WTC11 (cell line): ENCODE measurements at regions not wholly inside any gene's neighbourhood (a gene's known extent, or its start where the extent isn't known, plus 50 kb on each side); places are given as distances from the start of the nearest gene placed in this dataset.

Experiments
- ATAC-seq: fragments of 200-7000 bp; cut with Tn5 transposase; 2 replicates; pipeline ENCODE4 v1.10.0; 2021; ENCODE audit warnings: mild to moderate bottlenecking, moderate library complexity
- CTCF ChIA-PET: fragments of 300-600 bp; sonication (Branson Sonifier 250); formaldehyde crosslinking; loops from one replicate; lab custom pipeline; 2021; ENCODE audit warnings: antibody characterized with exemption; lab: Charles Lee
- POLR2A ChIA-PET: fragments of 350-600 bp; sonication (Branson Sonifier 250); formaldehyde crosslinking; loops from one replicate; lab custom pipeline; 2021; ENCODE audit warnings: antibody characterized with exemption; lab: Charles Lee
- DNase-seq: peaks from one replicate; pipeline ENCODE4 v3.0.0; 2021; ENCODE audit warnings: low spot score
- H3K27ac Mint-ChIP-seq: 2 replicates; pipeline ENCODE4 v1.8.0; 2021; ENCODE audit warnings: mixed read lengths
- H3K27me3 Mint-ChIP-seq: 2 replicates; pipeline ENCODE4 v1.8.0; 2021; ENCODE audit warnings: low read depth, mild to moderate bottlenecking, moderate library complexity, mixed read lengths
- H3K36me3 Mint-ChIP-seq: 2 replicates; pipeline ENCODE4 v1.8.0; 2021; ENCODE audit warnings: mixed read lengths
- H3K4me1 Mint-ChIP-seq: 2 replicates; pipeline ENCODE4 v1.8.0; 2022; ENCODE audit warnings: mixed read lengths
- H3K4me3 Mint-ChIP-seq: 2 replicates; pipeline ENCODE4 v1.8.0; 2021; ENCODE audit warnings: mild to moderate bottlenecking, moderate library complexity, mixed read lengths
- H3K9me3 Mint-ChIP-seq: 2 replicates; pipeline ENCODE4 v1.8.0; 2021; ENCODE audit warnings: mixed read lengths
- AR ChIP-seq: fragments of 250-450 bp; sonication (Bioruptor Pico); IDR thresholded peaks from 2 replicates; pipeline ENCODE4 v1.9.0; 2021; ENCODE audit warnings: mild to moderate bottlenecking
- ATF6 ChIP-seq: sonication (generic); formaldehyde crosslinking; IDR thresholded peaks from 2 replicates; pipeline ENCODE4 v1.8.1; 2023; ENCODE audit warnings: mild to moderate bottlenecking, missing genetic modification reagents
- CTCF ChIP-seq: fragments of 200-600 bp; IDR thresholded peaks from 2 replicates; pipeline ENCODE4 v1.8.0; 2022; ENCODE audit warnings: antibody characterized with exemption
- E2F1 ChIP-seq: sonication (generic); formaldehyde crosslinking; IDR thresholded peaks from 2 replicates; pipeline ENCODE4 v1.8.0; 2022; ENCODE audit warnings: mild to moderate bottlenecking, missing genetic modification reagents
- E2F5 ChIP-seq: sonication (generic); formaldehyde crosslinking; IDR thresholded peaks from 2 replicates; pipeline ENCODE4 v1.8.1; 2022; ENCODE audit warnings: mild to moderate bottlenecking, moderate library complexity, missing genetic modification reagents
- ELF4 ChIP-seq: sonication (generic); formaldehyde crosslinking; IDR thresholded peaks from 2 replicates; pipeline ENCODE4 v1.8.1; 2022; ENCODE audit warnings: low read depth, mild to moderate bottlenecking, moderate library complexity, missing genetic modification reagents
- EMX1 ChIP-seq: fragments of 250-450 bp; sonication (Bioruptor Pico); IDR thresholded peaks from 2 replicates; pipeline ENCODE4 v1.8.0; 2021; ENCODE audit warnings: mild to moderate bottlenecking
- ERG ChIP-seq: fragments of 250-450 bp; sonication (Bioruptor Pico); IDR thresholded peaks from 2 replicates; pipeline ENCODE4 v1.8.0; 2021; ENCODE audit warnings: mild to moderate bottlenecking
- FOXJ3 ChIP-seq: sonication (generic); formaldehyde crosslinking; IDR thresholded peaks from 2 replicates; pipeline ENCODE4 v1.9.0; 2021; ENCODE audit warnings: missing genetic modification reagents, mild to moderate bottlenecking, borderline replicate concordance
- GTF2I ChIP-seq: fragments of 250-450 bp; sonication (Bioruptor Pico); conservative IDR thresholded peaks from 2 replicates; pipeline ENCODE4 v1.4.0; 2021; ENCODE audit warnings: mild to moderate bottlenecking
- HMGA2 ChIP-seq: fragments of 250-450 bp; sonication (Bioruptor Pico); IDR thresholded peaks from 2 replicates; pipeline ENCODE4 v1.4.0; 2021; ENCODE audit warnings: mild to moderate bottlenecking, moderate library complexity
- IRF2 ChIP-seq: sonication (generic); formaldehyde crosslinking; IDR thresholded peaks from 2 replicates; pipeline ENCODE4 v1.8.0; 2022; ENCODE audit warnings: low read depth, missing genetic modification reagents, borderline replicate concordance
- JAZF1 ChIP-seq: fragments of 250-450 bp; sonication (Bioruptor Pico); IDR thresholded peaks from 2 replicates; pipeline ENCODE4 v1.9.0; 2021; ENCODE audit warnings: moderate library complexity, mild to moderate bottlenecking, inconsistent platforms
- MYBL2 ChIP-seq: sonication (generic); formaldehyde crosslinking; IDR thresholded peaks from 2 replicates; pipeline ENCODE4 v1.8.1; 2023; ENCODE audit warnings: mild to moderate bottlenecking, moderate library complexity, missing genetic modification reagents
- NR1H2 ChIP-seq: sonication (generic); formaldehyde crosslinking; IDR thresholded peaks from 2 replicates; pipeline ENCODE4 v1.9.0; 2021; ENCODE audit warnings: mild to moderate bottlenecking, moderate library complexity, missing genetic modification reagents
- PRDM15 ChIP-seq: sonication (generic); formaldehyde crosslinking; IDR thresholded peaks from 2 replicates; pipeline ENCODE4 v1.8.0; 2022; ENCODE audit warnings: missing genetic modification reagents
- TEAD4 ChIP-seq: sonication (generic); formaldehyde crosslinking; IDR thresholded peaks from 2 replicates; pipeline ENCODE4 v1.8.0; 2022; ENCODE audit warnings: mild to moderate bottlenecking, missing genetic modification reagents
- ZBTB21 ChIP-seq: sonication (generic); formaldehyde crosslinking; IDR thresholded peaks from 2 replicates; pipeline ENCODE4 v1.8.1; 2023; ENCODE audit warnings: mild to moderate bottlenecking, missing genetic modification reagents, borderline replicate concordance
- ZBTB43 ChIP-seq: sonication (generic); formaldehyde crosslinking; IDR thresholded peaks from 2 replicates; pipeline ENCODE4 v1.8.1; 2023; ENCODE audit warnings: mild to moderate bottlenecking, missing genetic modification reagents
- TF ChIP-seq, protein P1 (sequence below): sonication (generic); formaldehyde crosslinking; IDR thresholded peaks from 2 replicates; pipeline ENCODE4 v1.8.1; 2022; ENCODE audit warnings: mild to moderate bottlenecking, missing genetic modification reagents, moderate library complexity, borderline replicate concordance

GRCh38 chr3:24682141-24682547 lies 187.5 kb upstream of the THRB start:
- DNase-seq = no peak
- ChIA-PET POLR2A (no interaction called here), CTCF (interaction anchor here (0.6 kb wide), 1 partner anchor 366 kb away, joined by 3 read pairs; no protein-coding TSS in a partner anchor)
- ATAC-seq = no peak
- H3K4me3 Mint-ChIP-seq = no peak overlapping the region
- TF ChIP-seq E2F1 (CRISPR knock-in tag) (no peak), CTCF (no peak), EMX1 (CRISPR knock-in tag) (no peak), ZBTB43 (CRISPR knock-in tag) (no peak), ELF4 (CRISPR knock-in tag) (no peak), AR (CRISPR knock-in tag) (no peak), E2F5 (CRISPR knock-in tag) (no peak), TEAD4 (CRISPR knock-in tag) (no peak), ATF6 (no peak), HMGA2 (CRISPR knock-in tag) (no peak), PRDM15 (CRISPR knock-in tag) (no peak), JAZF1 (CRISPR knock-in tag) (no peak), NR1H2 (CRISPR knock-in tag) (no peak), ERG (CRISPR knock-in tag) (no peak), MYBL2 (no peak), FOXJ3 (no peak), ZBTB21 (CRISPR knock-in tag) (no peak), GTF2I (CRISPR knock-in tag) (no peak), IRF2 (CRISPR knock-in tag) (no peak)
- TF ChIP-seq, protein P1, sequence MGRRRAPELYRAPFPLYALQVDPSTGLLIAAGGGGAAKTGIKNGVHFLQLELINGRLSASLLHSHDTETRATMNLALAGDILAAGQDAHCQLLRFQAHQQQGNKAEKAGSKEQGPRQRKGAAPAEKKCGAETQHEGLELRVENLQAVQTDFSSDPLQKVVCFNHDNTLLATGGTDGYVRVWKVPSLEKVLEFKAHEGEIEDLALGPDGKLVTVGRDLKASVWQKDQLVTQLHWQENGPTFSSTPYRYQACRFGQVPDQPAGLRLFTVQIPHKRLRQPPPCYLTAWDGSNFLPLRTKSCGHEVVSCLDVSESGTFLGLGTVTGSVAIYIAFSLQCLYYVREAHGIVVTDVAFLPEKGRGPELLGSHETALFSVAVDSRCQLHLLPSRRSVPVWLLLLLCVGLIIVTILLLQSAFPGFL (CRISPR knock-in tag) = no peak
- H3K4me1 Mint-ChIP-seq = peaks cover 20% of the 10 kb centered on the region
- H3K36me3 Mint-ChIP-seq = no peaks in the 10 kb centered on the region
- H3K27ac Mint-ChIP-seq = no peak overlapping the region
- H3K27me3 Mint-ChIP-seq = no peaks in the 10 kb centered on the region
- peaks cover 9% of the 10 kb centered on the region; the same call in 1 of the 2 replicates for H3K9me3 Mint-ChIP-seq
